Astrocyte of the cerebellum (primary cell): ENCODE measurements at regions not wholly inside any gene's neighbourhood (a gene's known extent, or its start where the extent isn't known, plus 50 kb on each side); places are given as distances from the start of the nearest gene placed in this dataset.
A peak's percentile ranks its signal among the peaks of the same experiment; 100 is the strongest.

Source experiments
- DNase-seq: peaks from one replicate; pipeline ENCODE4 v3.0.0-alpha.2; 2011; ENCODE audit warnings: low read depth
- H3K4me3 ChIP-seq: 2 replicates; pipeline ENCODE4 v1.5.1; 2011; ENCODE audit warnings: mild to moderate bottlenecking, low read depth, low read length, moderate library complexity
- in situ Hi-C: cut with HindIII; loops from 2 replicates; pipeline ENCODE4 v1.10.0; 2017; ENCODE audit warnings: low sequenced_read_pairs
- TF ChIP-seq, protein P1 (sequence below): IDR thresholded peaks from 2 replicates; pipeline ENCODE4 v1.5.1; 2012; ENCODE audit warnings: low read length, low read depth, moderate library complexity, mild to moderate bottlenecking; ENCODE audit errors: missing control alignments

DNA sequence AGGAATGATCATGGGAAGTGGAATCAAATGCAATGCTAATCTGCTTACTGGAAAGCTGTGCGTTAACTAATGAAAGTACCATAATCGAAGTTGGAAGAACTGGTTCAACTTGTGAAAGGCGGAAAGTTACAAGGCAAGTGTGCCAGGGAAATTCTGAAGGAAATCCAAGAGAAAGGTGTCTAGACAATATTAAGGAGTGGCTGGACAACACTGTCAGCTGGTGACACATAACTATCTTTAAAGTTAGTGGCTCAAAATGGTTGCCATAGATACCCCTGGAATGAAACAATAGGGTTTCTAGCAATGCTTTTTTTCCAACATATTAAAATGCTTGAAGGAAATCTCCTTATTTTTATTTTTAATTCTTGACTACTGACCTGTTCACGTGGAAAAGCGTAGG lies 90.4 kb downstream of the BMP2 start:
- TF ChIP-seq, protein P1, sequence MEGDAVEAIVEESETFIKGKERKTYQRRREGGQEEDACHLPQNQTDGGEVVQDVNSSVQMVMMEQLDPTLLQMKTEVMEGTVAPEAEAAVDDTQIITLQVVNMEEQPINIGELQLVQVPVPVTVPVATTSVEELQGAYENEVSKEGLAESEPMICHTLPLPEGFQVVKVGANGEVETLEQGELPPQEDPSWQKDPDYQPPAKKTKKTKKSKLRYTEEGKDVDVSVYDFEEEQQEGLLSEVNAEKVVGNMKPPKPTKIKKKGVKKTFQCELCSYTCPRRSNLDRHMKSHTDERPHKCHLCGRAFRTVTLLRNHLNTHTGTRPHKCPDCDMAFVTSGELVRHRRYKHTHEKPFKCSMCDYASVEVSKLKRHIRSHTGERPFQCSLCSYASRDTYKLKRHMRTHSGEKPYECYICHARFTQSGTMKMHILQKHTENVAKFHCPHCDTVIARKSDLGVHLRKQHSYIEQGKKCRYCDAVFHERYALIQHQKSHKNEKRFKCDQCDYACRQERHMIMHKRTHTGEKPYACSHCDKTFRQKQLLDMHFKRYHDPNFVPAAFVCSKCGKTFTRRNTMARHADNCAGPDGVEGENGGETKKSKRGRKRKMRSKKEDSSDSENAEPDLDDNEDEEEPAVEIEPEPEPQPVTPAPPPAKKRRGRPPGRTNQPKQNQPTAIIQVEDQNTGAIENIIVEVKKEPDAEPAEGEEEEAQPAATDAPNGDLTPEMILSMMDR, result no peak
- DNase-seq, result no peak
- H3K4me3 ChIP-seq, result no peak overlapping the region
- in situ Hi-C loops, result no loop called here

DNA sequence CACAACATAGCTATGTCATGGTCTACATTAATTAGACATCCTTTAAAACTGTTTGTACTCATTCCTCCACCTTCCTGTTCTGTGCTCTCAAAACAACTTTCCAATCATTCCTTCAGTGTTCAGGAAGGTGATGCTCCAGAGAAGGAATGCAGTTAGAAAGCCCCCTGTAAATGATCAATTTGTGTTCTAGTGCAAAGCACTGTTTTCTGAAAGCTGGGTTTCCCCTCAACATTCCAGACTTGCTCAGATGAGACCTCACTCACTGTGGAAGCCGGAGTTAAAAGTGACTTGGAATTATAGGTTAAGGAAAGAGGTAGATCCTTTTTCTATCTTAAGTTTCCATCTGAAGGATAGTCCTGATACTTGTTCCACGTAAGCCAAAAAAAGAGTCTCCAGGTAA lies 95.9 kb downstream of the BMP2 start:
- TF ChIP-seq, protein P1, result no peak
- H3K4me3 ChIP-seq, result no peak overlapping the region
- in situ Hi-C loops, result no loop called here
- no peak for DNase-seq

DNA sequence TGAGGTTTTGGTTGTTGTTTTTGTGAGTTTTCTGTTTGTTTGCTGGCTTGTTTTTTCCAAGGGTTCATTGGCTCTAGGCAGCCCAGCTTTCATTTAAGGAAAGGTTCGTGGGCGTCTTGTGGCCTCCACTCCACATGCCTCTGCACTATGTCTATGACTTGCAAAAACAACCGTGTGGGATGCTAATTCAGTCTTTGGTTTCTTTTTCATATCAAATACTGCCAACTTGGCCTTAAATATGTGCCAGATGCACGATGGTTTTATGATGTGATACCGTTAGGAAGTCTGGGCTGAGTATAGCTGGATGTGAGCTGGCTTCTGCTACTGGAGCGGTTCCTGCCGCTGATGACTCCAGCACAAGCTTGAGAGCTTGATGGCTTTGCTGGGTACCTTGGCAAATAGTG lies 96.3 kb downstream of the BMP2 start:
- no peak for DNase-seq
- no peak overlapping the region for H3K4me3 ChIP-seq
- TF ChIP-seq, protein P1, result no peak
- in situ Hi-C loops, result no loop called here

DNA sequence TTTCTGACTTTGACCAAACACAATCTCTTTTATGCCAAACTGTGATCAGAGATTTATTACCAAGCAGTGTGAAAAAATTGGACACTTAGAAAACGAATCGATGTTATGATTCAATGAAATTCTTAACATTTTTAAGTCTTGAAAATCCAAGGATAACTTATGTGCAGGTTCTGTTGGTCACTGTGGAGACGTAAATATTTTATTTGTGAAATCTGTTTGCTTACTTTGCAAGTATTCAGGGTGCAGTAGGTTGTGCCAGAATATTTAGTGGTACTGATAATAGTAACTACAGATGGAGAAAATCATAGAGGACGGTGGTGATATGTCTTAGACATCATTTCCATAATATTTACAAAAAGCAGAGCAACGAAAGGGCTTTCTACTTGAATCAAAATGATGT lies 97.3 kb downstream of the BMP2 start:
- no peak overlapping the region for H3K4me3 ChIP-seq
- no peak for DNase-seq
- TF ChIP-seq, protein P1, result no peak
- in situ Hi-C loops, result no loop called here

DNA sequence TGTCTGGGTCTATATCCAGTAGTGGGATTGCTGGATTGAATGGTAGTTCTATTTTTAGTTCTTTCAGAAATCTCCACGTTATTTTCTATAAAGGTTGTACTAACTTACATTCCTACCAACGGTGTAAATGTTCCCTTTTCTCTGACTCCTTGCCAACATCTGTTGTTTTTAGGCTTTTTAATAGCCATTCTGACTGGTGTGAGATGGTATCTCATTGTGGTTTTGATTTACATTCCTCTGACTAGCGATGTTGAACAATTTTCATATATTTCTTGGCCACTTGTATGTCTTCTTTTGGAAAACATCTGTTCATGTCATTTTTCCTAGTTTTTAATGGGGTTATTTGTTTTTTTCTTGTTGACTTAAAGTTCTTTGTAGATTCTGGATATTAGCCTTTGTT lies 99.3 kb downstream of the BMP2 start:
- peak; percentile 40 for DNase-seq
- in situ Hi-C loops, result no loop called here
- H3K4me3 ChIP-seq, result no peak overlapping the region
- TF ChIP-seq, protein P1, result no peak

DNA sequence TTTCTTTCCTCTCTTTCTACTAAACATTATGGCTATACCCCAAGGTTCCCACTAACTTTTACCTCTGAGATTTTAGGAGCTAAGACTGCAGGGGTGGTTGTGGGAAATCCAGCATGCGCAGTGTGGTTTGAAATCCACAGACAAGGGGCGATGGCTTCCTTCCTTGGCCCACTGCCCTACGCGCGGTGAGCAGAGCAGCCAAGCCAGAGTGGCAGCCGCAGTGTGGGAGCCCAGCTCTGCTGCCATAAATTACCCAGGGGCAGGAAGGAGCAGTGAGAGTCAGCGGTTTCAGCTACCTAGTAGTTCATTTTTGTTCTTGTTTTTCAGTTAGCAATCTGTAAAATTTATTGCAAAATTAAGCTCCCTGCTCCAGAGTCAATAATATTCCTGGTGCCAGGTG lies 101.4 kb downstream of the BMP2 start:
- in situ Hi-C loops, result no loop called here
- DNase-seq, result no peak
- TF ChIP-seq, protein P1, result no peak

DNA sequence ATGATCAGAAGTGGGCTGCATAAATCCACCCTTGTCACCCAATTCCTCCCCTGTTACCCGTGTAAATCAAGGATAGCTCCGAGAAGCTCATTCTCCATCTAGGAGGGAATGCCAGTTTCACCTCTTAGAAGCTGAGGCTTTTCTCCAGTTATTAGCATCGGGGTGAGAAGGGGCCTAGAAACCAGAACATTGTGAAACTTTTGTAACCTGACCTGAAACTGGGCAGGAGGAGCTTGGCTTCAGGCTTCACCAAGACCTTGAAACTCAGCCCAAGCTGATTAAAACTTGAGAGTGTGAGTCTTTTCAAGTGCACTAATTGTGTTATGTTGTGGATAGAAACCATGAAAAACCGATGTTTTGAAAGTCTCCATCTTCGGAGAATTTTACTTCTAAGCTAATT lies 103.1 kb downstream of the BMP2 start:
- in situ Hi-C loops, result no loop called here
- H3K4me3 ChIP-seq, result no peak overlapping the region

More for the DNA sequence above, 101.4 kb downstream of the BMP2 start:
- no peak overlapping the region for H3K4me3 ChIP-seq

More for the DNA sequence above, 103.1 kb downstream of the BMP2 start:
- DNase-seq, result no peak
- TF ChIP-seq, protein P1, result no peak
